SU-DHL-6 (cell line): ENCODE measurements at regions not wholly inside any gene's neighbourhood (a gene's known extent, or its start where the extent isn't known, plus 50 kb on each side); places are given as distances from the start of the nearest gene placed in this dataset.

Experiments used
- H2AFZ ChIP-seq: fragments of 200-600 bp; sonication (generic); 2 replicates; pipeline ENCODE4 v1.6.1; 2014; ENCODE audit warnings: low read depth, mild to moderate bottlenecking, moderate library complexity, mixed read lengths, antibody characterized with exemption, low read length; ENCODE audit not compliant: severe bottlenecking
- H3F3A ChIP-seq: fragments of 200-600 bp; shearing (Covaris generic); 2 replicates; pipeline ENCODE4 v1.6.0; 2016; ENCODE audit warnings: antibody characterized with exemption, mild to moderate bottlenecking; ENCODE audit not compliant: insufficient read depth
- H3K27ac ChIP-seq: fragments of 200-600 bp; sonication (generic); 2 replicates; pipeline ENCODE4 v1.5.1; 2016; ENCODE audit warnings: low read depth, mild to moderate bottlenecking, low read length, moderate library complexity, mixed read lengths
- H3K27me3 ChIP-seq: fragments of 200-600 bp; sonication (generic), shearing (Covaris generic); 2 replicates; pipeline ENCODE4 v1.6.0; 2014; ENCODE audit warnings: mild to moderate bottlenecking, low read length
- H3K36me3 ChIP-seq: fragments of 200-600 bp; sonication (generic); 2 replicates; pipeline ENCODE4 v1.6.1; 2014; ENCODE audit warnings: mild to moderate bottlenecking, low read length, mixed read lengths
- H3K4me2 ChIP-seq: fragments of 300-600, 200-600 bp; shearing (Covaris generic), sonication (generic); 2 replicates; pipeline ENCODE4 v1.6.0; 2014; ENCODE audit warnings: low read length, low read depth, mild to moderate bottlenecking; ENCODE audit not compliant: poor library complexity, severe bottlenecking
- H3K4me3 ChIP-seq: fragments of 200-600 bp; sonication (generic); 2 replicates; pipeline ENCODE4 v1.5.1; 2014; ENCODE audit warnings: antibody characterized with exemption, low read length, mild to moderate bottlenecking, mixed read lengths; ENCODE audit not compliant: insufficient read depth, poor library complexity, severe bottlenecking
- H3K79me2 ChIP-seq: fragments of 200-600 bp; sonication (generic); 2 replicates; pipeline ENCODE4 v1.6.1; 2014; ENCODE audit warnings: mild to moderate bottlenecking, low read length, moderate library complexity; ENCODE audit not compliant: insufficient read depth
- H3K9ac ChIP-seq: fragments of 200-600 bp; sonication (generic); 2 replicates; pipeline ENCODE4 v1.7.0; 2014; ENCODE audit warnings: mild to moderate bottlenecking, low read length
- H3K9me2 ChIP-seq: fragments of 200-600 bp; sonication (generic); replicated peaks from 2 replicates; pipeline ENCODE4 v1.6.1; 2014; ENCODE audit warnings: low read length; ENCODE audit not compliant: insufficient read depth
- H3K9me3 ChIP-seq: fragments of 200-600 bp; sonication (generic); 2 replicates; pipeline ENCODE4 v1.6.1; 2014; ENCODE audit warnings: low read length, mixed read lengths; ENCODE audit not compliant: insufficient read depth
- H4K20me1 ChIP-seq: fragments of 200-600 bp; sonication (generic); 2 replicates; pipeline ENCODE4 v1.6.1; 2014; ENCODE audit warnings: low read depth, mild to moderate bottlenecking, antibody characterized with exemption, low read length, moderate library complexity, mixed read lengths
- EZH2phosphoT487 ChIP-seq: fragments of 200-600 bp; sonication (generic), shearing (Covaris generic); conservative IDR thresholded peaks from 2 replicates; pipeline ENCODE4 v1.6.1; 2018; ENCODE audit warnings: mild to moderate bottlenecking, antibody characterized with exemption, low read length, moderate library complexity, mixed read lengths
- TF ChIP-seq, protein P1 (sequence below): fragments of 200-600 bp; sonication (generic); IDR thresholded peaks from one replicate; pipeline ENCODE4 v1.5.1; 2017; ENCODE audit warnings: antibody characterized with exemption, mild to moderate bottlenecking, low read length, moderate library complexity; ENCODE audit not compliant: insufficient read depth, poor library complexity, severe bottlenecking

DNA sequence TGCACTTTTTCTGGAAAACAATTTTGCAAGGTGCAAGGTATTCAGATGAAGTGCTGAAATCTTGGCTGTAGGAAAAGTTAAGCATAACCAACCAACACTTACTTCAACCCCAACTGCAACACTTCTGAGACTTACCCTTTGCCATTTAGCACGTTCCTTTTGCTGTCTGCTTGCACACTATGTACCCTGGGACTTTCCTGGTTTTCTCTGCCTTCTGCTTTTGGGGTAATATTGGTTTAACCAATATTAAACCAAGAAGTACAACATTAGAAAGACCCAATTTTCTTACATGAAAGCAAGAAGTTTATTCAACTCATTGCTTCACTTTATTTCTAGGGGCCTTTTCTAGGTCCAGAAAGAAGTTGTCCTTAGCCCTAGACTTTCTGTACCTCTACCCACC lies 193.0 kb downstream of the HLX start:
- TF ChIP-seq, protein P1, sequence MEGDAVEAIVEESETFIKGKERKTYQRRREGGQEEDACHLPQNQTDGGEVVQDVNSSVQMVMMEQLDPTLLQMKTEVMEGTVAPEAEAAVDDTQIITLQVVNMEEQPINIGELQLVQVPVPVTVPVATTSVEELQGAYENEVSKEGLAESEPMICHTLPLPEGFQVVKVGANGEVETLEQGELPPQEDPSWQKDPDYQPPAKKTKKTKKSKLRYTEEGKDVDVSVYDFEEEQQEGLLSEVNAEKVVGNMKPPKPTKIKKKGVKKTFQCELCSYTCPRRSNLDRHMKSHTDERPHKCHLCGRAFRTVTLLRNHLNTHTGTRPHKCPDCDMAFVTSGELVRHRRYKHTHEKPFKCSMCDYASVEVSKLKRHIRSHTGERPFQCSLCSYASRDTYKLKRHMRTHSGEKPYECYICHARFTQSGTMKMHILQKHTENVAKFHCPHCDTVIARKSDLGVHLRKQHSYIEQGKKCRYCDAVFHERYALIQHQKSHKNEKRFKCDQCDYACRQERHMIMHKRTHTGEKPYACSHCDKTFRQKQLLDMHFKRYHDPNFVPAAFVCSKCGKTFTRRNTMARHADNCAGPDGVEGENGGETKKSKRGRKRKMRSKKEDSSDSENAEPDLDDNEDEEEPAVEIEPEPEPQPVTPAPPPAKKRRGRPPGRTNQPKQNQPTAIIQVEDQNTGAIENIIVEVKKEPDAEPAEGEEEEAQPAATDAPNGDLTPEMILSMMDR = no peak
- TF ChIP-seq EZH2phosphoT487 = no peak
- Histone ChIP-seq H3K27ac (no peak overlapping the region), H3K4me3 (no peak overlapping the region), H2AFZ (no peak overlapping the region), H4K20me1 (no peaks in the 10 kb centered on the region), H3K79me2 (no peaks in the 10 kb centered on the region), H3K9me3 (no peaks in the 10 kb centered on the region), H3K36me3 (no peaks in the 10 kb centered on the region), H3K9ac (no peak overlapping the region), H3F3A (no peaks in the 10 kb centered on the region), H3K27me3 (no peaks in the 10 kb centered on the region), H3K9me2 (no peaks in the 10 kb centered on the region), H3K4me2 (no peak overlapping the region)

DNA sequence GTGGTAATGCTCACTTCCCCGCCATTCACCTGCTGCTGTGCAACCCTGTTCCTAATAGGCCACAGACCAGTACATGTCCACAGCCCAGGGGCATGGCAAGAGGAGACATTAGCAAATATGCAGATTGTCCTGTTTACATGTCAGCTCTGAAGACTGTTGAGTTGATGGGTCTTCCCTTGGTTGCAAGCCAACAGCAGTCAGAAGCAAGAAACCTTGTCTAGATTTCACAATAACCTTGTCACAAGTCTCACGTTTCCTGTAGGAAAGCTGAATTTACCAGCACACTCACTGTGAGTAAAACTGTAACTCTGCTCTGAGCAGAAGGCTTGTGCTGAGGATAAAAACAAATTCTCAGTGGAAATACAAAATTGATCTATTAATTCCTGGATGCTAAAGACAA lies 195.1 kb downstream of the HLX start:
- H2AFZ ChIP-seq = no peak overlapping the region
- no peaks in the 10 kb centered on the region for H3F3A ChIP-seq
- H3K9me3 ChIP-seq = no peaks in the 10 kb centered on the region
- H3K79me2 ChIP-seq = no peaks in the 10 kb centered on the region
- TF ChIP-seq EZH2phosphoT487 = no peak
- TF ChIP-seq, protein P1 = no peak
- no peaks in the 10 kb centered on the region for H3K27me3 ChIP-seq
- no peaks in the 10 kb centered on the region for H3K9me2 ChIP-seq
- H3K4me2 ChIP-seq = no peak overlapping the region
- H3K4me3 ChIP-seq = no peak overlapping the region
- H4K20me1 ChIP-seq = no peaks in the 10 kb centered on the region
- H3K27ac ChIP-seq = no peak overlapping the region
- no peaks in the 10 kb centered on the region for H3K36me3 ChIP-seq
- no peak overlapping the region for H3K9ac ChIP-seq

DNA sequence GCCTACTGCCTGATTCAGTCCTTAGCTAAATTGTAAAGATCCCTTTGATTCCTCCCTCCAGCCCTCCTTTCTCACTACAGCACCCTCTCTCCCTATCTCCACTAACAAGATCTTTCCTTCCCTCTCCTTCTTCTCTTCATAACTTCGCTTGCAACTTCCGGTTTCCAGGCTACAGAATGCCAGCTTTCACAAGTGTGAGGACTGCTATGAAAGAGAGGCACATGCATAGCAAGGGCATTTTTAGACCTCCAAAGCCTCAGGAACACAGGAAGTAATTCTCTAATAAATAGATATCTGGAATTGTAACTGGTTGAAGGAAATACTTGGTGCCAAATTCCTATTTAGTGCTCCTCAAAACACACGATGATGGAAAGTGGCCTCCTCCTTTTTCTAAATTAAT lies 196.7 kb downstream of the HLX start:
- H4K20me1 ChIP-seq = no peaks in the 10 kb centered on the region
- H3K4me3 ChIP-seq = no peak overlapping the region
- H3K9me3 ChIP-seq = no peaks in the 10 kb centered on the region
- no peaks in the 10 kb centered on the region for H3K27me3 ChIP-seq
- no peak overlapping the region for H3K4me2 ChIP-seq
- no peak for TF ChIP-seq EZH2phosphoT487
- TF ChIP-seq, protein P1 = no peak
- H3F3A ChIP-seq = no peaks in the 10 kb centered on the region
- H3K79me2 ChIP-seq = no peaks in the 10 kb centered on the region
- no peak overlapping the region for H3K9ac ChIP-seq
- H3K9me2 ChIP-seq = no peaks in the 10 kb centered on the region
- H2AFZ ChIP-seq = no peak overlapping the region
- H3K27ac ChIP-seq = no peak overlapping the region
- no peaks in the 10 kb centered on the region for H3K36me3 ChIP-seq

DNA sequence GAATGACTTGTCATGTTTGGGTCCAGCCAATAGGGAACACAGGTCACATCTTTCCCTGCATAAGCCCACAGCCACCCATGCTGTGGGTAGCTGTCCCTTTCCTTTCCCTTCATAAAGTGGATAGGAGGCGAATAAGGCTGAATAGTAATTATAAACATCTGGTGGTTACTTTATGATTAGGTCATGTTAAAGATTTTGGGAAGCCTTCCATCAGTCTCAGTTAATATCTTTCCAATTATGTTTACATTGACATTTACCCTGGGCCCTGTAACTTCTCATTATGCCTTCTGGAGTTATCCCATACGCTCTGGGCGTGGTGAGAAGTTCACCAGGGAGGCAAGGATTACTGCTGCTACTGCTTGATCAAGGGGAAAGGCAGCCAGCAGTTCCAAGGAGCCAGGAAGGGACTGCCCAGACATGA lies 197.2 kb downstream of the HLX start:
- Histone ChIP-seq H3K27ac (no peak overlapping the region), H3K4me3 (no peak overlapping the region), H3K36me3 (no peaks in the 10 kb centered on the region), H3K9me2 (no peaks in the 10 kb centered on the region), H3F3A (no peaks in the 10 kb centered on the region), H3K79me2 (no peaks in the 10 kb centered on the region), H4K20me1 (no peaks in the 10 kb centered on the region), H3K27me3 (no peaks in the 10 kb centered on the region), H2AFZ (no peak overlapping the region), H3K4me2 (no peak overlapping the region), H3K9ac (no peak overlapping the region), H3K9me3 (no peaks in the 10 kb centered on the region)
- TF ChIP-seq, protein P1 = no peak
- no peak for TF ChIP-seq EZH2phosphoT487
